ENCODE measurements at regions not wholly inside any gene's neighbourhood (a gene's known extent, or its start where the extent isn't known, plus 50 kb on each side); places are given as distances from the start of the nearest gene placed in this dataset.

DNA sequence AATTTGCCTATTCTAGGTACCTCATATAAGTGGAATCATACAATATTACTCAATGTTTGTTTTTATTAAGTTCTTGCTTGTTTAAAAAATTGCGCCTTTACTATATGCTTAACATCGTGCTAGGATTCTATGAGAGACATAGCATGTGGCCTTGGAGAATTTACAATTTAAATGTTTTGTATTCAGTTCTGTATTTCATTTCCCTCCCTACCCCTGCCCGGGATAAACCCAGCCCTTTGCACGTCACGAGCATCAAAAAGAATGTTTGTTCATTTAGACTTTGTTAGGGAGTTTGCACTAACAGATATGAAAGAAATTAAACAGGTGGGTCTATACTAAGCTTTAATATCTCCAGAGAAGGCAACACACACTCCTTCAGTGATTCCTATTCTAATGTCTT lies 75.7 kb downstream of the C18orf54 start:
- TF ChIP-seq, protein P1, sequence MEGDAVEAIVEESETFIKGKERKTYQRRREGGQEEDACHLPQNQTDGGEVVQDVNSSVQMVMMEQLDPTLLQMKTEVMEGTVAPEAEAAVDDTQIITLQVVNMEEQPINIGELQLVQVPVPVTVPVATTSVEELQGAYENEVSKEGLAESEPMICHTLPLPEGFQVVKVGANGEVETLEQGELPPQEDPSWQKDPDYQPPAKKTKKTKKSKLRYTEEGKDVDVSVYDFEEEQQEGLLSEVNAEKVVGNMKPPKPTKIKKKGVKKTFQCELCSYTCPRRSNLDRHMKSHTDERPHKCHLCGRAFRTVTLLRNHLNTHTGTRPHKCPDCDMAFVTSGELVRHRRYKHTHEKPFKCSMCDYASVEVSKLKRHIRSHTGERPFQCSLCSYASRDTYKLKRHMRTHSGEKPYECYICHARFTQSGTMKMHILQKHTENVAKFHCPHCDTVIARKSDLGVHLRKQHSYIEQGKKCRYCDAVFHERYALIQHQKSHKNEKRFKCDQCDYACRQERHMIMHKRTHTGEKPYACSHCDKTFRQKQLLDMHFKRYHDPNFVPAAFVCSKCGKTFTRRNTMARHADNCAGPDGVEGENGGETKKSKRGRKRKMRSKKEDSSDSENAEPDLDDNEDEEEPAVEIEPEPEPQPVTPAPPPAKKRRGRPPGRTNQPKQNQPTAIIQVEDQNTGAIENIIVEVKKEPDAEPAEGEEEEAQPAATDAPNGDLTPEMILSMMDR (IDR thresholded peaks at IDR 0.05) = no peak

- TF ChIP-seq, protein P1 (IDR thresholded peaks at IDR 0.05) = no peak
Measured at GRCh38 chr18:54433857-54434256, 76.2 kb downstream of the C18orf54 start.

GRCh38 chr18:54434453-54434852 lies 76.7 kb downstream of the C18orf54 start:
- TF ChIP-seq, protein P1 (IDR thresholded peaks at IDR 0.05) = no peak

DNA sequence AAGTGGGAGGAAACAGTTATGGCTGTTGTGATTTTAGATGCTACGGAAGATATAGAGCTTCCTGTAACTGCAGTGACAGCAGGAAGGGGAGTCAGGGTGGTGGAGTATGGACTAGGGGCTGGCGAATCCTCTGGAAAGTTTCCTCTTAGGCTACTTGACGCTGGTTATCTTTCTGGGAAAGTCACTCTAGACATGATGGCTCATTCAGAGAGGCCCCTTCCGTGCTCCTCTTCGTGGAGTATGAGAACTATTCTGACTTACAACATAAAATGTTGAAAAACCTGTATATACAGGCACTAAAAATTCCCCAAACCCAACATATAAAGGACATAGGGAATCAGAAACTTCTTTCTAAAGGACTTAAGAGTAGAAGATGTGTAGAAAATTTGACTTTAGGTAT lies 78.8 kb downstream of the C18orf54 start:
- TF ChIP-seq, protein P1 (IDR thresholded peaks at IDR 0.05) = no peak

GRCh38 chr18:54440292-54440691 lies 82.6 kb downstream of the C18orf54 start:
- TF ChIP-seq, protein P1 (IDR thresholded peaks at IDR 0.05) = no peak

- TF ChIP-seq, protein P1 (IDR thresholded peaks at IDR 0.05) = peak; percentile 90
Measured at GRCh38 chr18:54444319-54444914, 86.7 kb downstream of the C18orf54 start.

DNA sequence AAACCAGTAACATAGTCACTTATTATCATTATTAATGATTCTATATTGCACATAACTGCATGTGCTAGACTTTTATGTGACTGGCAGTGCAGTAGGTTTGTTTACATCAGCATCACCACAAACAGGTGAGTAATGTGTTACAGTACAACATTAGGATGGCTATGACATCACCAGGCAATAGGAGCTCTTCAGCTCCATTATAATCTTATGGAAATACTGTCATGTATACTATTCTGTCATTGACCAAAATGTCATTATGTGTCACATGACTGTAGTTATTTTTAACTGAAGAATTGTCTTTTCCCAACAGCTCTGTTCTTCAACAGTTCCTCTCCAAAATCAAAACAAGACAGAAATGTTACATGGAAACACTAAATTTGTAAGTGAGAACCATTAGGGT lies 96.3 kb downstream of the C18orf54 start:
- TF ChIP-seq, protein P1 (IDR thresholded peaks at IDR 0.05) = no peak

GRCh38 chr18:54465502-54465901 lies 107.8 kb downstream of the C18orf54 start:
- TF ChIP-seq, protein P1 (IDR thresholded peaks at IDR 0.05) = no peak

Data from LNCAP (cell line).